Peyer's patch (tissue), 4 donors: ENCODE measurements at regions not wholly inside any gene's neighbourhood (a gene's known extent, or its start where the extent isn't known, plus 50 kb on each side); places are given as distances from the start of the nearest gene placed in this dataset.

Experiments
- POLR2A ChIP-seq, 2 donors: fragments of 450-650 bp; IDR thresholded peaks; one replicate each; pipeline ENCODE4 v1.5.1; 2017; ENCODE audit warnings: antibody characterized with exemption in 2 of 2, mild to moderate bottlenecking in 2 of 2, moderate library complexity in 2 of 2
- TF ChIP-seq, protein P1 (sequence below), 6 experiments: fragments of 450-650 bp in 4 of 6; fragments of 200-600 bp in 2 of 6; sonication (generic) in 1 of 6; IDR thresholded peaks; one replicate each; pipeline ENCODE4 v1.5.1; 2017 to 2019; ENCODE audit warnings: antibody characterized with exemption in 6 of 6, mild to moderate bottlenecking in 3 of 6, moderate library complexity in 1 of 6

DNA sequence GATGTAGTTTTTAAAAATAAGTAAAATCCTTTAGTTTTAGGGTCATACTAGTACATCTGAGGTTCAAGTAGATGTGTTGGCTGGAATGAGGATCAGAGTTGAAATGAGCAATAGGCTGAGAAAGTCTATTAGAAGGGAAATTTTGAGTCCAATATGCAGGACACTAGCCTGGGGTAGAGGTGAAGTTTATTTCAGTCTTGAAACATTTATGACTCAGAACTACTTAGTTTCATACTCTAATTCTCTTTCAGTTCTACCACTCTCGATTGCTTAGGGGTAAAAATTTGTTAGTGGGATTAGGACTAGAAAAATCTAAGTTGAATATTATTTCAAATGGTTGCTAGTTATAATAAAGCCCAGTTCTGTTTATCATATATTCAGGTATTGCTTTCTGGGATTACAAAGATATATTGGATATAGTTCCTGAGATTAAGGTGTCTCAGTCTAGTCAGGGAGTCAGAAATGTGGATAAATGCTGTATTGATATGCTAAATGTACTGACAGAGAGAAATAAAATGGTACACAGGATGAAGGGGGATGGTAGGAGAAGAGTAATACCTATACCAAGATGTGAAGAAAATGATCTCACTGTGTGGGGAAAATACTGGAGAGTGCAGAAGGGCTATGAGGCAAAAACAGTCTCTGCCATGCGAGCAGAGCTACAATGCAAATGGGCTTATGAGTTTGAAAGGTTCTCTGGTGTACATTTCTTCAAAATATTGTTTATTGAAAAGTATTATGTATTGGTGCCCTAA, 395.8 kb upstream of the FBXO33 start:
- no peak for TF ChIP-seq POLR2A (IDR thresholded peaks at IDR 0.05)
- TF ChIP-seq, protein P1, sequence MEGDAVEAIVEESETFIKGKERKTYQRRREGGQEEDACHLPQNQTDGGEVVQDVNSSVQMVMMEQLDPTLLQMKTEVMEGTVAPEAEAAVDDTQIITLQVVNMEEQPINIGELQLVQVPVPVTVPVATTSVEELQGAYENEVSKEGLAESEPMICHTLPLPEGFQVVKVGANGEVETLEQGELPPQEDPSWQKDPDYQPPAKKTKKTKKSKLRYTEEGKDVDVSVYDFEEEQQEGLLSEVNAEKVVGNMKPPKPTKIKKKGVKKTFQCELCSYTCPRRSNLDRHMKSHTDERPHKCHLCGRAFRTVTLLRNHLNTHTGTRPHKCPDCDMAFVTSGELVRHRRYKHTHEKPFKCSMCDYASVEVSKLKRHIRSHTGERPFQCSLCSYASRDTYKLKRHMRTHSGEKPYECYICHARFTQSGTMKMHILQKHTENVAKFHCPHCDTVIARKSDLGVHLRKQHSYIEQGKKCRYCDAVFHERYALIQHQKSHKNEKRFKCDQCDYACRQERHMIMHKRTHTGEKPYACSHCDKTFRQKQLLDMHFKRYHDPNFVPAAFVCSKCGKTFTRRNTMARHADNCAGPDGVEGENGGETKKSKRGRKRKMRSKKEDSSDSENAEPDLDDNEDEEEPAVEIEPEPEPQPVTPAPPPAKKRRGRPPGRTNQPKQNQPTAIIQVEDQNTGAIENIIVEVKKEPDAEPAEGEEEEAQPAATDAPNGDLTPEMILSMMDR (IDR thresholded peaks at IDR 0.05), result no peak
